ENCODE measurements at regions not wholly inside any gene's neighbourhood (a gene's known extent, or its start where the extent isn't known, plus 50 kb on each side); places are given as distances from the start of the nearest gene placed in this dataset.

- TF ChIP-seq CTCF (IDR thresholded peaks at IDR 0.05) (no peak), POLR2A (IDR thresholded peaks at IDR 0.05) (no peak)
- no peak overlapping the region for H3K4me3 ChIP-seq
- no peaks in the 10 kb centered on the region for H3K36me3 ChIP-seq
- H3K27me3 ChIP-seq, result no peaks in the 10 kb centered on the region
- no peak overlapping the region for H3K27ac ChIP-seq
- DNase-seq, result no peak
- no peaks in the 10 kb centered on the region for H3K4me1 ChIP-seq
- H3K9me3 ChIP-seq, result no peaks in the 10 kb centered on the region
Measured at GRCh38 chr14:65794674-65795279, 382.2 kb downstream of the FUT8 start.

- Histone ChIP-seq H3K36me3 (no peaks in the 10 kb centered on the region), H3K27ac (no peak overlapping the region)
- DNase-seq, result no peak
Measured at GRCh38 chr14:65798216-65798615, 385.7 kb downstream of the FUT8 start.

GRCh38 chr14:65800694-65801093 lies 388.2 kb downstream of the FUT8 start:
- Histone ChIP-seq H3K27ac (no peak overlapping the region), H3K4me3 (no peak overlapping the region), H3K27me3 (no peaks in the 10 kb centered on the region), H3K4me1 (no peaks in the 10 kb centered on the region), H3K36me3 (no peaks in the 10 kb centered on the region), H3K9me3 (no peaks in the 10 kb centered on the region)
- TF ChIP-seq POLR2A (IDR thresholded peaks at IDR 0.05) (no peak), CTCF (IDR thresholded peaks at IDR 0.05) (no peak)
- DNase-seq, result no peak

More at GRCh38 chr14:65798216-65798615, 385.7 kb downstream of the FUT8 start:
- Histone ChIP-seq H3K4me3 (no peak overlapping the region), H3K9me3 (no peaks in the 10 kb centered on the region), H3K4me1 (no peaks in the 10 kb centered on the region), H3K27me3 (no peaks in the 10 kb centered on the region)
- TF ChIP-seq CTCF (IDR thresholded peaks at IDR 0.05) (no peak), POLR2A (IDR thresholded peaks at IDR 0.05) (no peak)

- Histone ChIP-seq H3K9me3 (no peaks in the 10 kb centered on the region), H3K36me3 (no peaks in the 10 kb centered on the region), H3K27me3 (no peaks in the 10 kb centered on the region), H3K27ac (no peak overlapping the region), H3K4me1 (no peaks in the 10 kb centered on the region), H3K4me3 (no peak overlapping the region)
- no peak for TF ChIP-seq CTCF (IDR thresholded peaks at IDR 0.05)
- TF ChIP-seq POLR2A (IDR thresholded peaks at IDR 0.05), result no peak
- no peak for DNase-seq
Measured at GRCh38 chr14:65802196-65802595, 389.7 kb downstream of the FUT8 start.

- no peak for DNase-seq
- Histone ChIP-seq H3K4me3 (no peak overlapping the region), H3K27ac (no peak overlapping the region), H3K4me1 (no peaks in the 10 kb centered on the region), H3K27me3 (no peaks in the 10 kb centered on the region), H3K36me3 (no peaks in the 10 kb centered on the region), H3K9me3 (peaks cover 0 to 5% (median 0%) of the 10 kb centered on the region in 4 donors)
- TF ChIP-seq CTCF (IDR thresholded peaks at IDR 0.05) (no peak), POLR2A (IDR thresholded peaks at IDR 0.05) (no peak)
Measured at GRCh38 chr14:65803885-65804284, 391.4 kb downstream of the FUT8 start.

Data from Peyer's patch (tissue), 4 donors.